HepG2 (cell line): ENCODE measurements at regions not wholly inside any gene's neighbourhood (a gene's known extent, or its start where the extent isn't known, plus 50 kb on each side); places are given as distances from the start of the nearest gene placed in this dataset.

Experiments used
- ATAC-seq: fragments of 200-7000 bp; cut with Tn5 transposase; 3 replicates; pipeline ENCODE4 v1.9.1; 2020; ENCODE audit warnings: mild to moderate bottlenecking, moderate library complexity
- BruUV-seq: library from RNA; stranded (reverse); fragments of 400-500 nt; replicated peaks from 2 replicates; lab custom pipeline; 2021; lab: Mats Ljungman, UMichigan
- CTCF ChIA-PET: fragments of 300-600 bp; formaldehyde crosslinking; extraction: SDS; loops from one replicate; lab custom pipeline; 2021; ENCODE audit warnings: low total read pairs, inconsistent platforms, low intra/inter-chr PET ratio; lab: Yijun Ruan, JAX
- POLR2A ChIA-PET: fragments of 350-600 bp; sonication (Branson Sonifier 250); formaldehyde crosslinking; loops from one replicate; lab custom pipeline; 2020; ENCODE audit warnings: antibody characterized with exemption, inconsistent platforms; lab: Yijun Ruan, JAX
- DNase-seq: peaks from one replicate; pipeline ENCODE4 v3.0.0-alpha.2; 2015; ENCODE audit warnings: low spot score
- FAIRE-seq: peaks from 3 replicates; lab custom pipeline; 2011; peaks lifted over from hg19 to GRCh38; lab: Jason Lieb, UNC
- H2AFZ ChIP-seq: one replicate; pipeline ENCODE4 v1.6.1; 2011; ENCODE audit warnings: low read length, inconsistent platforms
- H3K27ac ChIP-seq: fragments of 300-600 bp; 3 replicates; pipeline ENCODE4 v1.8.0; 2011; ENCODE audit warnings: mixed run types, mild to moderate bottlenecking, mixed read lengths, low read length, inconsistent platforms; ENCODE audit not compliant: insufficient read depth; ENCODE audit errors: extremely low read length
- H3K27me3 ChIP-seq, 2 experiments: fragments of 200-600 bp in 1 of 2; 2 replicates in 1 of 2; 3 replicates in 1 of 2; pipeline versions ENCODE4 v1.6.0 to v1.8.0; 2011; ENCODE audit warnings: low read length in 2 of 2, mild to moderate bottlenecking in 2 of 2, moderate library complexity in 2 of 2, inconsistent platforms in 1 of 2; ENCODE audit not compliant: insufficient read depth in 2 of 2, control insufficient read depth in 1 of 2
- H3K36me3 ChIP-seq, 2 experiments: fragments of 200-600 bp in 1 of 2; replicated peaks in 1 of 2; 2 replicates in 1 of 2; 3 replicates in 1 of 2; pipeline versions ENCODE4 v1.5.1 to v1.8.0; 2011; ENCODE audit warnings: low read length in 2 of 2, inconsistent platforms in 1 of 2; ENCODE audit not compliant: insufficient read depth in 2 of 2, control insufficient read depth in 1 of 2
- H3K4me1 ChIP-seq: 2 replicates; pipeline ENCODE4 v1.5.1; 2012; ENCODE audit warnings: low read length, inconsistent platforms; ENCODE audit not compliant: insufficient read depth
- H3K4me2 ChIP-seq: 2 replicates; pipeline ENCODE4 v1.6.0; 2011; ENCODE audit warnings: low read depth, low read length, inconsistent platforms
- H3K4me3 ChIP-seq, 3 experiments: fragments of 200-600 bp in 1 of 3; sonication (generic), shearing (Covaris generic) in 1 of 3; replicated peaks in 1 of 3; 2 replicates each; pipeline ENCODE4 v1.5.1; 2011 to 2016; ENCODE audit warnings: low read length in 3 of 3, inconsistent platforms in 2 of 3, low read depth in 2 of 3, mild to moderate bottlenecking in 2 of 3, control low read depth in 1 of 3, mixed read lengths in 1 of 3; ENCODE audit not compliant: insufficient read depth in 1 of 3
- H3K79me2 ChIP-seq: one replicate; pipeline ENCODE4 v1.6.1; 2011; ENCODE audit warnings: low read length, inconsistent platforms; ENCODE audit not compliant: insufficient read depth
- H3K9ac ChIP-seq: 2 replicates; pipeline ENCODE4 v1.6.0; 2011; ENCODE audit warnings: mild to moderate bottlenecking, low read depth, low read length, inconsistent platforms; ENCODE audit not compliant: insufficient read depth
- H3K9me3 ChIP-seq: 2 replicates; pipeline ENCODE4 v1.5.1; 2012; ENCODE audit warnings: mild to moderate bottlenecking, low read length
- H4K20me1 ChIP-seq: 2 replicates; pipeline ENCODE4 v1.6.0; 2011; ENCODE audit warnings: inconsistent platforms, mild to moderate bottlenecking, low read length, moderate library complexity; ENCODE audit not compliant: insufficient read depth
- CENPX ChIP-seq: sonication (generic); formaldehyde crosslinking; IDR thresholded peaks from 2 replicates; pipeline ENCODE4 v1.9.0; 2021; ENCODE audit warnings: mild to moderate bottlenecking, missing genetic modification reagents, moderate library complexity
- DNMT3B ChIP-seq: conservative IDR thresholded peaks from 2 replicates; pipeline ENCODE4 v1.6.1; 2016; ENCODE audit warnings: missing biosample characterization, control low read depth
- FOXA3 ChIP-seq: IDR thresholded peaks from 2 replicates; pipeline ENCODE4 v1.6.1; 2016; ENCODE audit warnings: missing genetic modification reagents, missing compliant biosample characterization
- KDM1A ChIP-seq: IDR thresholded peaks from 2 replicates; pipeline ENCODE4 v1.6.1; 2016; ENCODE audit warnings: missing compliant biosample characterization
- MATR3 ChIP-seq: sonication (generic); formaldehyde crosslinking; IDR thresholded peaks from 2 replicates; pipeline ENCODE4 v1.4.0; 2020; ENCODE audit warnings: missing genetic modification reagents
- NONO ChIP-seq, 2 experiments: fragments of 450-650 bp in 1 of 2; sonication (generic) in 1 of 2; formaldehyde crosslinking in 1 of 2; IDR thresholded peaks in 1 of 2; conservative IDR thresholded peaks in 1 of 2; 2 replicates each; pipeline versions ENCODE4 v1.6.1 to v1.8.0; 2017 to 2022; ENCODE audit warnings: mild to moderate bottlenecking in 1 of 2, missing genetic modification reagents in 1 of 2, moderate library complexity in 1 of 2
- ZMYM4 ChIP-seq: sonication (generic); formaldehyde crosslinking; IDR thresholded peaks from 2 replicates; pipeline ENCODE4 v1.8.1; 2023; ENCODE audit warnings: mild to moderate bottlenecking, missing genetic modification reagents
- ZNF160 ChIP-seq: sonication (generic); formaldehyde crosslinking; IDR thresholded peaks from 2 replicates; pipeline ENCODE4 v1.8.0; 2022; ENCODE audit warnings: mild to moderate bottlenecking, inconsistent platforms, missing genetic modification reagents
- ZNF274 ChIP-seq: sonication (generic); formaldehyde crosslinking; IDR thresholded peaks from 2 replicates; pipeline ENCODE4 v1.5.1; 2020; ENCODE audit warnings: mild to moderate bottlenecking, missing genetic modification reagents
- ZNF350 ChIP-seq: sonication (generic); formaldehyde crosslinking; IDR thresholded peaks from 2 replicates; pipeline ENCODE4 v1.4.0; 2020; ENCODE audit warnings: mild to moderate bottlenecking, low read depth, missing genetic modification reagents, borderline replicate concordance
- ZNF674 ChIP-seq: sonication (generic); formaldehyde crosslinking; IDR thresholded peaks from 2 replicates; pipeline ENCODE4 v1.5.0; 2020; ENCODE audit warnings: low read depth, mild to moderate bottlenecking, missing genetic modification reagents
- ZNF678 ChIP-seq: sonication (generic); formaldehyde crosslinking; IDR thresholded peaks from 2 replicates; pipeline ENCODE4 v1.4.0; 2020; ENCODE audit warnings: mild to moderate bottlenecking, missing genetic modification reagents
- ZNF761 ChIP-seq: sonication (generic); formaldehyde crosslinking; conservative IDR thresholded peaks from 2 replicates; pipeline ENCODE4 v1.4.0; 2020; ENCODE audit warnings: mild to moderate bottlenecking, missing genetic modification reagents
- WGBS: methylation state at CpG from one replicate; pipeline ENCODE4 v1.1.6; 2017; ENCODE audit warnings: low lambda C conversion rate; 5-methylcytosine and 5-hydroxymethylcytosine counted together
- in situ Hi-C: cut with HindIII; loops from 2 replicates; pipeline ENCODE4 v1.10.0; 2017; ENCODE audit warnings: low pct_unique_long_range_greater_than_20kb; ENCODE audit not compliant: extremely low pct_ligation_motif_present
- intact Hi-C: fragments of 100-400 bp; cut with micrococcal nuclease; formaldehyde crosslinking; loops from one replicate; pipeline ENCODE4 v1.10.0; 2022; ENCODE audit not compliant: unreplicated experiment

DNA sequence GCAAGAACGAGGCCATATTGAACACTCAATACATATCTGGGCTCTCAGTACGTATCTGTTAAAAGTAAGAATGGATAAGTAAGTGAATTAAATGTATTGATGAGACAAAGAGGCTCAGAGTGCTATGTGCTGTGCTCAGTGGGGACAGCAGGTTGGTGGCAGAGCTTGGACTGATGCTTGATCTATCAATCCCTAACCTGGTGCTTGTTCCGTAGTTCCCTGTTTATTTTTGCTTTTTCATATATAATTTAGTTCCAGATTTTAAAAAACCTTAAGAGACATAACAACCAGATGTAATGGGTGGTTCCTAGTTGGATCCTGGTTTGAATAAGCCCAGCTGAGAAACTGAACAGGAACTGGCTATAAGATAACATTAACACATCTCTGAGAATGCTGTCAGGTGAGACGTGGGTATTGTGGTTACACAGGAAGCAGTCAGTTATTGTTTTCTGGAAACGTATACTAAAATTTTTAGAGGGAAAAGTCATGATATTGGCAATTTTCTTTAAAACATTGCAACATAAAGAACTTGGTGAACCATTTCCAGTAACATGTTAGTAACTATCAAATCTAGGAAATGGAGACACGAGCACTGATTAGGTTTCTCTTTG lies 120.5 kb downstream of the FOXB1 start:
- POLR2A ChIA-PET, result no interaction called here
- Histone ChIP-seq H3K79me2 (no peaks in the 10 kb centered on the region), H3K4me1 (peaks cover 7% of the 10 kb centered on the region; the same call in 1 of the 2 replicates), H2AFZ (no peak overlapping the region), H3K27me3 (no peaks in the 10 kb centered on the region), H3K4me2 (no peak overlapping the region), H4K20me1 (no peaks in the 10 kb centered on the region), H3K9me3 (no peaks in the 10 kb centered on the region), H3K36me3 (no peaks in the 10 kb centered on the region), H3K4me3 (no peak overlapping the region), H3K27ac (no peak overlapping the region), H3K9ac (no peak overlapping the region)
- intact Hi-C loops (no loop called here), in situ Hi-C loops (no loop called here)
- ATAC-seq (no peak), DNase-seq (no peak), FAIRE-seq (no peak)
- CTCF ChIA-PET, result no interaction called here
- TF ChIP-seq ZNF274 (CRISPR knock-in tag), result no peak
- no peak for TF ChIP-seq ZNF674 (CRISPR knock-in tag)
- TF ChIP-seq ZNF678 (CRISPR knock-in tag), result no peak
- TF ChIP-seq FOXA3 (CRISPR knock-in tag), result no peak
- TF ChIP-seq KDM1A (CRISPR knock-in tag), result no peak
- TF ChIP-seq ZMYM4 (CRISPR knock-in tag), result no peak
- no peak for TF ChIP-seq MATR3 (CRISPR knock-in tag)
- TF ChIP-seq NONO (IDR thresholded peaks at IDR 0.05), result no peak
- no peak for TF ChIP-seq NONO (CRISPR knock-in tag; conservative IDR thresholded peaks at IDR 0.05)
- TF ChIP-seq ZNF350 (CRISPR knock-in tag), result no peak
- no peak for TF ChIP-seq DNMT3B
- TF ChIP-seq ZNF761 (CRISPR knock-in tag), result no peak
- no peak for TF ChIP-seq ZNF160
- TF ChIP-seq CENPX, result no peak
- 11% methylated on average over 6 of the region's 6 CpGs for WGBS
- BruUV-seq, result no TSS peak
